ENCODE measurements at regions not wholly inside any gene's neighbourhood (a gene's known extent, or its start where the extent isn't known, plus 50 kb on each side); places are given as distances from the start of the nearest gene placed in this dataset.

DNA sequence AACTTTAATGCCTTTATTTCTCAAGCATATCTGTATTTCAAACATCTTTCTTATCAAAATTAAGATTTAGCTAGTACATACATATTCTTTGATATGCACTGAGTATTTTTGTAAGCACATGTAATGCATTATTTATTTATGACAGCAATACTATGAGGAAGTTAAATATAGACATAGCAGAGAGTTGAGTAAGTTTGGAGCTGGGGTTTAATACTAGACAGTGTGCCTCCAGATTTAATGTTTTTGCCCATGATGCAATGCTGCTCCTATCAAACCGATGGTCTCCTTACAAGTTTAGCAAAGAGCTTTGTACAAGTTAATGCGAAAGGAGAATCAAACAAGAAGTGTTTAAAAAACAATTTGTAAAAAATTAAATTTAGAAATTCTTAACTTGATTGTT, 826.6 kb upstream of the MGAT4C start:
- H3K27ac ChIP-seq, result no peak overlapping the region
- TF ChIP-seq, protein P1, sequence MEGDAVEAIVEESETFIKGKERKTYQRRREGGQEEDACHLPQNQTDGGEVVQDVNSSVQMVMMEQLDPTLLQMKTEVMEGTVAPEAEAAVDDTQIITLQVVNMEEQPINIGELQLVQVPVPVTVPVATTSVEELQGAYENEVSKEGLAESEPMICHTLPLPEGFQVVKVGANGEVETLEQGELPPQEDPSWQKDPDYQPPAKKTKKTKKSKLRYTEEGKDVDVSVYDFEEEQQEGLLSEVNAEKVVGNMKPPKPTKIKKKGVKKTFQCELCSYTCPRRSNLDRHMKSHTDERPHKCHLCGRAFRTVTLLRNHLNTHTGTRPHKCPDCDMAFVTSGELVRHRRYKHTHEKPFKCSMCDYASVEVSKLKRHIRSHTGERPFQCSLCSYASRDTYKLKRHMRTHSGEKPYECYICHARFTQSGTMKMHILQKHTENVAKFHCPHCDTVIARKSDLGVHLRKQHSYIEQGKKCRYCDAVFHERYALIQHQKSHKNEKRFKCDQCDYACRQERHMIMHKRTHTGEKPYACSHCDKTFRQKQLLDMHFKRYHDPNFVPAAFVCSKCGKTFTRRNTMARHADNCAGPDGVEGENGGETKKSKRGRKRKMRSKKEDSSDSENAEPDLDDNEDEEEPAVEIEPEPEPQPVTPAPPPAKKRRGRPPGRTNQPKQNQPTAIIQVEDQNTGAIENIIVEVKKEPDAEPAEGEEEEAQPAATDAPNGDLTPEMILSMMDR (conservative IDR thresholded peaks at IDR 0.05), result no peak

DNA sequence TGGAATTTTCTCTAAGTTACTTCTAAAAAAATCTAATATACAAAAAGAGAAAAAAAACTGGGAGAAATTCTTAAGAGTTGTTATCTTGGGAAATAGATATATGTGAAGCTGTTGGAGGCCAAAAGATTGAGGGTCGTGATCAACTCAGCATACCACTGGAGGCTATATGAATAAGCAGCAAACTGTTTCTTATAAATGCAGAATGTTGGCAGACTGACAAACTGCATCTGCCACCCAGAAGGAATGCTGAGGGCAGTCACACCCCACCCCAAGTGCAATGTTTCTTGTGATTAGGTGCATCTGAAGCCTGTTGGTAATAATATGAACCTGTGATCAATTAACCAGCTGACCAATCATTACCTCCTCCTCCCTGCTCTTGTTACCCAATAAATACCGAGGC, 818.6 kb upstream of the MGAT4C start:
- no peak overlapping the region for H3K27ac ChIP-seq
- TF ChIP-seq, protein P1 (conservative IDR thresholded peaks at IDR 0.05), result no peak

DNA sequence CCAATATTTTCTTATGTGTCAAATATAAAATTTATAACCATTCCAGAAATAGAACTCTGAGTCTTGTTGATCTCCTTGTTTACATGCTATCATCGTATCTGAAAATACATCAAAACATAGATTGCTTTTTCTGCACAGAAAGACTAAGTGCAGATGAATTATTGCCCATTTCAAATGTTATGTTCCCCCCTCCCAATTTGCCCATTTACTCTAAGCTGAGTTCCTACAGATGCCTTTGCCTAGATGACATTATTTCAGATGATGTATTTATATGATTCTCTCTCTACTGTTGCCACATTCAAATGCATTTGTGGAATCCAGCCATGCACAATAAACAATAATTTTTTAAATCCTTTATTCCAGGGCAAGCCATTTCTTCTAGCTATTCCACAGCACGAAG, 810.1 kb upstream of the MGAT4C start:
- TF ChIP-seq, protein P1 (conservative IDR thresholded peaks at IDR 0.05), result no peak
- H3K27ac ChIP-seq, result no peak overlapping the region

DNA sequence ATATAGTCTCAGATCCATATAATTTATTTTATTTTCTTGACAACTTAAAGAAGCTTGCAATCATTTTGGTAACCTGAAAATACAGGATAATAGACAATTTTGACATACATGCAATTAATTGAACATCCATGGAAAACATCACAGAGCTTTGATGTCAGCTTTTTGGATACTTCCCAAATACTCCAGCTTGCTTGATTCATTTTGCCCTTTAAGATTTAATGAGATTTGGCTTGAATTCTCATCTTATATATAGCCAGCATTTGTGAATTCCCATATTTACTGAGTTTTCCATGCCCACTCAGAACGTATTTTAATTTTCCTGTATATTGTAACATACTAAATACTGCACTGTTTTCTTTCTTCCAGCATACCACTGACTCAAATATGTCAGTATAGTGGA, 803.0 kb upstream of the MGAT4C start:
- TF ChIP-seq, protein P1 (conservative IDR thresholded peaks at IDR 0.05), result no peak

DNA sequence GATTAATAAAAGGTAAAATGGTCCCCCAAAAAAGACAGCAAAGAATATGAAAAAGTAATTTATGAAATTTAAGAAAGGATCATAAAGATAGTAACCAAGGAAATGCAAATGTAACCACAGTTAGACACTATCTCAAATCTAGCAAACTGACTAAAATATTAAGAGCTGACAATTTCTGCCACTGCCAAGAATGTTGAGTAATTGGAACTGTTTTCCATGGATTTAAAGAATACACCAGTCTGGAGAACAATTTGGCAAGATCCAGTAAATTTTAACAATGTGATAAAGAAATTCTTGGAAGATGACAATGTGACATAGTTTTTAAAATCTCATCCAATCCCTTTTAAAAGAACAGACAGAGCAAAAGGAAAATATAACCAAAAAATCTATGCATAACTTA, 798.0 kb upstream of the MGAT4C start:
- TF ChIP-seq, protein P1 (conservative IDR thresholded peaks at IDR 0.05), result no peak
- no peak overlapping the region for H3K27ac ChIP-seq

More for the DNA sequence above, 803.0 kb upstream of the MGAT4C start:
- no peak overlapping the region for H3K27ac ChIP-seq

DNA sequence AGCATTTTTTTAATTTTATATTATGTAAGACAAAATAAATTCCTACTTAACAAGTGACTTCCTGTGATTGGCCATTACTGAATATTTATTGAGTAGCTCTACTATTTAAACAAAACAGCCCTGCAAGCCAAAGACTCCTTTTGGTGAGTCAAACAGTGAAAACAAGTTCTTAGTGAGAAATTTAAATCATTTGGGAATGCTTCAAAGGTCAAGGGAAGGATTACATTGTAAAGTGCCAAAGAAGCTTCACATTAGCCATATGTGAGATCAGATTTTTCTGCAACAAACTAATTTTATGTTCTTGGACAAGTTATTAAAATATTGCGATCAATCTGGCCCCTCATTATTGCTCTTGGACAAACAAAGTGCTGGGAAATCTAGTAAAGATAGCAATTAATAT, 795.4 kb upstream of the MGAT4C start:
- no peak overlapping the region for H3K27ac ChIP-seq
- TF ChIP-seq, protein P1 (conservative IDR thresholded peaks at IDR 0.05), result no peak

DNA sequence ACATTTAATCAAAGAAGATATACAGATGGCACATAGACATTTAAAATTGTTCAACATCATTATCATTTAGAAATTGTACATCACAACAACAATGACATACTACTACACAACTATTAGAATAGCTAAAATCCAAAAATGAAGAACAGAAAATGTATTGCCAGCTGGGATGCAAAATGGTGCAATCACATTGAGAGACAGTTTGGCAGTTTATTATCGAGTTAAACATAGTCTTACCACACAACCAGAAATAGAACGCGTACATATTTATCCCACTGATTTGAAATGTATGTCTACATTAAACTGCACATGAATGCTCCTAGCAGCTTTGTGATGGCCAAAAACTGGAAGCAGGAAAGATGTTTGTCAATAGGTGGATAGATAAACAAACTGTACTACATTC, 791.5 kb upstream of the MGAT4C start:
- H3K27ac ChIP-seq, result no peak overlapping the region
- TF ChIP-seq, protein P1 (conservative IDR thresholded peaks at IDR 0.05), result no peak

DNA sequence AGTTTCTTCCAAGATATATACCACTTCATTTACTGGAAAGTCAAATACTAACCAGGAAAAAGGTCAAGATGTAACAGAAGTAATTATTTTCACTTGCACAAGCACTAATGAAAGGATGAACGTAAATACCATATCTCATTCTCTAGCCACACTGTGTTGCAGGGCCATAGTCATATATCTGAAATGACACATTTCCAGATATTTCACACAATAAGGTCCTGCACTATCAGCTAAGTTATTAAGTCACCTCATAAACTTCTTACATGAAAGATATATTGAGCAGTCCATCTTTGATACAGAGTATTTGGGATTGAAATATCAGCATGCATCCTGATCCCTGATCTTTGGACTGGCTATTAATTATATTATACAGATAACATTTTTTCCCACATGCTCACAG, 783.3 kb upstream of the MGAT4C start:
- H3K27ac ChIP-seq, result no peak overlapping the region
- TF ChIP-seq, protein P1 (conservative IDR thresholded peaks at IDR 0.05), result no peak
